MG63 (cell line): ENCODE measurements at regions not wholly inside any gene's neighbourhood (a gene's known extent, or its start where the extent isn't known, plus 50 kb on each side); places are given as distances from the start of the nearest gene placed in this dataset.
A peak's percentile ranks its signal among the peaks of the same experiment; 100 is the strongest.

ENCODE experiments used
- DNase-seq: peaks from one replicate; pipeline ENCODE4 v3.0.0-alpha.2; 2020
- H3K27me3 ChIP-seq: fragments of 250-450 bp; sonication (Bioruptor Pico); 2 replicates; pipeline ENCODE4 v1.5.1; 2020; ENCODE audit warnings: mild to moderate bottlenecking, moderate library complexity
- H3K36me3 ChIP-seq: fragments of 250-450 bp; sonication (Bioruptor Pico); 2 replicates; pipeline ENCODE4 v1.5.1; 2020; ENCODE audit warnings: mild to moderate bottlenecking, moderate library complexity
- H3K4me3 ChIP-seq: fragments of 250-450 bp; sonication (Bioruptor Pico); 2 replicates; pipeline ENCODE4 v1.5.1; 2020; ENCODE audit warnings: mild to moderate bottlenecking, moderate library complexity
- H3K9me3 ChIP-seq: fragments of 250-450 bp; sonication (Bioruptor Pico); 2 replicates; pipeline ENCODE4 v1.5.1; 2020; ENCODE audit warnings: mild to moderate bottlenecking, moderate library complexity

GRCh38 chrY:7936831-7937230 lies 1025.3 kb upstream of the AMELY start:
- Histone ChIP-seq H3K27me3 (no peaks in the 10 kb centered on the region), H3K36me3 (no peaks in the 10 kb centered on the region), H3K9me3 (no peaks in the 10 kb centered on the region), H3K4me3 (no peak overlapping the region)
- no peak for DNase-seq

DNA sequence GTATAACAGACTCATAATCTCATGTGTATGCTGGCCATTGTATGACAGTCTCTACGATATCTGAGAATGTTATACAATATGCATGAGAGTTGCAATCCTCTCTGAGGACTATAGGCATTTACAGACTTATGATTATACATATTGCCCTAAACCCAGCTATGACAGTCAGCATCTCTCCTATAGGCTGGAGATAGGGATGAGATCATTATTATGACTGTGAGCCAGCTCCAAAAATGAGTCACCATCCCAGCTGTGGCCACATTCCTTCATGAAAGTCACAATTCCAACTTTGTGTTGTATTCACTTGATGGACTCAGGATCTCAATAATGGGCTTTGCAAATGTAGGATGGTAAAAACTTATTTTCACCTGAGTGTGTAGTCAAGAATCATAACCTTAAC lies 1024.5 kb upstream of the AMELY start:
- Histone ChIP-seq H3K27me3 (no peaks in the 10 kb centered on the region), H3K36me3 (no peaks in the 10 kb centered on the region), H3K9me3 (no peaks in the 10 kb centered on the region), H3K4me3 (no peak overlapping the region)
- DNase-seq, result peak; percentile 36

- H3K9me3 ChIP-seq, result no peaks in the 10 kb centered on the region
- DNase-seq, result no peak
- no peaks in the 10 kb centered on the region for H3K27me3 ChIP-seq
- no peak overlapping the region for H3K4me3 ChIP-seq
- H3K36me3 ChIP-seq, result no peaks in the 10 kb centered on the region
Measured at GRCh38 chrY:7935606-7936005, 1024.1 kb upstream of the AMELY start.

GRCh38 chrY:7932424-7932823 lies 1020.9 kb upstream of the AMELY start:
- Histone ChIP-seq H3K9me3 (no peaks in the 10 kb centered on the region), H3K4me3 (no peak overlapping the region), H3K36me3 (no peaks in the 10 kb centered on the region), H3K27me3 (no peaks in the 10 kb centered on the region)
- no peak for DNase-seq

GRCh38 chrY:7929866-7930265 lies 1018.3 kb upstream of the AMELY start:
- Histone ChIP-seq H3K27me3 (no peaks in the 10 kb centered on the region), H3K36me3 (no peaks in the 10 kb centered on the region), H3K9me3 (no peaks in the 10 kb centered on the region), H3K4me3 (no peak overlapping the region)
- DNase-seq, result no peak

GRCh38 chrY:7924059-7924458 lies 1012.5 kb upstream of the AMELY start:
- no peak for DNase-seq
- no peak overlapping the region for H3K4me3 ChIP-seq
- no peaks in the 10 kb centered on the region for H3K27me3 ChIP-seq
- H3K36me3 ChIP-seq, result no peaks in the 10 kb centered on the region
- no peaks in the 10 kb centered on the region for H3K9me3 ChIP-seq

- no peak overlapping the region for H3K4me3 ChIP-seq
- H3K36me3 ChIP-seq, result no peaks in the 10 kb centered on the region
- no peak for DNase-seq
- no peaks in the 10 kb centered on the region for H3K9me3 ChIP-seq
- H3K27me3 ChIP-seq, result no peaks in the 10 kb centered on the region
Measured at GRCh38 chrY:7923476-7924017, 1012.0 kb upstream of the AMELY start.

DNA sequence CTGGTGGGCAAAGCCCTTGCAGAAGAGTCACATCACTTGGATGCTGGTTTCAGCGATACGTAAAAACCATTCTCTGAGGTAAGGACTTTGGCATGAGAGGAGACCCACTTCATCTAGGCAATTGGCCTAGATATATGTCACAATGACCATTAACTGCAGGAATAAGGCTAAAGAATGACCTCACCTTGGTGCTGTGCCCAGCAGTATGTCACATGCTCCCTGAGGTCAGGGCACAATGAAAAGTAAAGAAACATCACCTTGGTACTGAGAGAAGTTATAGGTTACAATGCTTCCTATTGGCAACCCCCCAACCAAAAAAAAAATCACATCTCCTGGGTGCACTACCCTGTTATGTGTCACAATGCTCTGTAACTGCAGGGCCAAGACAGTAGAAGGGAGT lies 1008.8 kb upstream of the AMELY start:
- H3K36me3 ChIP-seq, result no peaks in the 10 kb centered on the region
- H3K9me3 ChIP-seq, result no peaks in the 10 kb centered on the region
- H3K4me3 ChIP-seq, result no peak overlapping the region
- no peaks in the 10 kb centered on the region for H3K27me3 ChIP-seq
- DNase-seq, result peak; percentile 2

- no peak for DNase-seq
- no peaks in the 10 kb centered on the region for H3K27me3 ChIP-seq
- H3K4me3 ChIP-seq, result no peak overlapping the region
- no peaks in the 10 kb centered on the region for H3K9me3 ChIP-seq
- H3K36me3 ChIP-seq, result no peaks in the 10 kb centered on the region
Measured at GRCh38 chrY:7888506-7888905, 977.0 kb upstream of the AMELY start.

DNA sequence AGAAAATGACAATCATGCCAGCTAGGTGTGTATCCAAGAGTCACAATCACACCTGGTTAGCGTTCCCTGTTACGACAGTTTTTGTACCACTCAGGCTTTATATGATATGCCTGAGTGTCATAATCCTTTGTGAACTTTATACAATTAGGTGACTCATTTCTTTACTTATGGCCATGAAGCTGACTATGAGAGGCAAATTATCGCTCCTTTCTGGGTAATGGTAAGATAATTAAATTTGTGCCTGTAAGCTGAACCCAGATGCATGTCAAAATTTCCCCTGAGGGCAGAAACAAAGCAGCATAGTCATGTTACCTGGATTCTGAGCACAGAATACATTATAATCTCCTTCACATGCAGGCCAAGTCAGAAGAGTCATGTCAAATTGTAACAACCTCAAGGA lies 970.1 kb upstream of the AMELY start:
- no peaks in the 10 kb centered on the region for H3K36me3 ChIP-seq

DNA sequence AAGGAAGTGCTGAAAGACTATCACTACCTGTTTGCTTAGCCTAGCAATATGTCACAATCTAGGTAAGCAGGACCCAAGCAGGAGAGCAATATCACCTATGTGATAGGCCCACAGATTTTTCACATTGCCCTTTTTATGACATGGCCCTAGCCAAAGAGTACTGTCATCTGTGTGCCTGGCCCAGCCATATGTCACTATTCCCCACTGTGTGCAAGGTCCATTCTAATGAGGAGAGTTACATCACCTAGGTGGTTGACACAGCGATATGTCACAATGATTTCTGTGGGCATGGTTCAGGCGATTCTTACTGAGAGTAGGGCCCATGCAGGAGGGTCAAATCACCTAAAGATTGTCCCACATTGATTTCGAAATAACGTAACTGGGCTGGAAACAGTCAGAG lies 967.7 kb upstream of the AMELY start:
- no peak for DNase-seq
- no peak overlapping the region for H3K4me3 ChIP-seq
- H3K9me3 ChIP-seq, result no peaks in the 10 kb centered on the region
- H3K36me3 ChIP-seq, result no peaks in the 10 kb centered on the region
- no peaks in the 10 kb centered on the region for H3K27me3 ChIP-seq

More for the DNA sequence above, 970.1 kb upstream of the AMELY start:
- no peak for DNase-seq
- Histone ChIP-seq H3K9me3 (no peaks in the 10 kb centered on the region), H3K27me3 (no peaks in the 10 kb centered on the region), H3K4me3 (no peak overlapping the region)

DNA sequence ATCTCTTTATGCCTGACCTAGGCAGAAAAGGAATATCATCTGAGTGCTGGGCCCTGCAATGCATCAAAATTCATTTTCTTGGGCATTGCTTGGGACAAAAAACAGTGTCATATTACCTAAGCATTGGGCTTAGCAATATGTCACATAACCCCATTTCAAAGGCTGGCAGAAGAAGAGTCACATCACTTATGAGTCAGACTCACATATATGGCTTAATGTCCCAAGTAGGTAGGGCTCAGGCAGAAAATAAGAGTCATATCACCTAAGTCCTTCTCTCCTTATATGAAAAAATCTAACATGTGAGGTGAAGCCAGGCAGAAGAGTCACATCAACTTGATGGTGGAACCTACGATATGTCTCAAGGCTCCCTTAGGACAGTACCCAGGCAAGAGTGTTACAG lies 967.2 kb upstream of the AMELY start:
- no peaks in the 10 kb centered on the region for H3K9me3 ChIP-seq
- H3K36me3 ChIP-seq, result no peaks in the 10 kb centered on the region
- no peaks in the 10 kb centered on the region for H3K27me3 ChIP-seq
- DNase-seq, result no peak
- no peak overlapping the region for H3K4me3 ChIP-seq

DNA sequence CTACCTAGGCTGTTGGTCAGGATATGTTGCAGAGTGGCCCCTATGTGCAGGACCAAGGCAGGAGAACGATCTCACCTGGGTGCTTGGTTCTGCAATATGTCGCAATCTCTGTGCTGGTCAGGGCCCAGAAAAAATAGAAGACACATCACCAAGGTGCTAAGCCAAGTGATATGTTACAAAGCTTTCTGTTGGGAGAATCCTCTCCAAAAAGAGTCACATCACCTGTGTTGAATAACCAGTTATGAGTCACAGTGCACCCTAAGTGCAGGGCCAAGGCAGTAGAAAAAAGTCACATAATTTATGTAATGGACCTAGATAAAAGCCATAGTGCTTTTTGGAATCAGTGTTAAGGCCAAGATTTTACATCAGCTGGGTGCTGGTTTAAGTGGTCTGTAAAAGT lies 965.9 kb upstream of the AMELY start:
- Histone ChIP-seq H3K9me3 (no peaks in the 10 kb centered on the region), H3K4me3 (no peak overlapping the region), H3K36me3 (no peaks in the 10 kb centered on the region), H3K27me3 (no peaks in the 10 kb centered on the region)
- DNase-seq, result no peak

DNA sequence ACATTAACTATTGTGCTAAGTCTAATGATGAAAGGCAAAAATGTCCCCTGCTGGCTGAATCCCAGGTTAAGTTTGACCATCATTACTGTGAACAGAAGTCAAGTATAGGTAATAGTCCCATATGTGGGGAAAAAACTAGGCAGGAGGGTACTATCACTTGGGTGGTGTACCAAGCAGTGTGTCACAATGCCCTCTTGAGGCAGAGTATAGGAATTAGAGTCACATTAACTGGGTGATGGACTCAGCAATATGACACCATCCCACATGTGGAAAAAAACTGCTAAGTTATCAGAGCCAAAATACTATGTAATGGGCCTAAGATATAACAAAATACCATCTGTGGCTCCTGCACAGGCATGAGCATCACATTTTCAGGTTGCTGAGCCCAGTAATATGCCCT lies 962.5 kb upstream of the AMELY start:
- H3K4me3 ChIP-seq, result no peak overlapping the region
- no peak for DNase-seq
- no peaks in the 10 kb centered on the region for H3K27me3 ChIP-seq
- H3K9me3 ChIP-seq, result no peaks in the 10 kb centered on the region
- H3K36me3 ChIP-seq, result no peaks in the 10 kb centered on the region

- no peaks in the 10 kb centered on the region for H3K36me3 ChIP-seq
- no peak overlapping the region for H3K4me3 ChIP-seq
- H3K9me3 ChIP-seq, result no peaks in the 10 kb centered on the region
Measured at GRCh38 chrY:7871304-7871932, 959.9 kb upstream of the AMELY start.

GRCh38 chrY:7866976-7867375 lies 955.4 kb upstream of the AMELY start:
- Histone ChIP-seq H3K4me3 (no peak overlapping the region), H3K27me3 (no peaks in the 10 kb centered on the region), H3K9me3 (no peaks in the 10 kb centered on the region), H3K36me3 (no peaks in the 10 kb centered on the region)
- DNase-seq, result no peak

More at GRCh38 chrY:7871304-7871932, 959.9 kb upstream of the AMELY start:
- no peak for DNase-seq
- H3K27me3 ChIP-seq, result no peaks in the 10 kb centered on the region

- Histone ChIP-seq H3K9me3 (no peaks in the 10 kb centered on the region), H3K27me3 (no peaks in the 10 kb centered on the region), H3K4me3 (no peak overlapping the region), H3K36me3 (no peaks in the 10 kb centered on the region)
- no peak for DNase-seq
Measured at GRCh38 chrY:7860781-7861614, 949.4 kb upstream of the AMELY start.

GRCh38 chrY:7850191-7850590 lies 938.6 kb upstream of the AMELY start:
- Histone ChIP-seq H3K27me3 (no peaks in the 10 kb centered on the region), H3K36me3 (no peaks in the 10 kb centered on the region), H3K9me3 (no peaks in the 10 kb centered on the region), H3K4me3 (no peak overlapping the region)
- DNase-seq, result no peak
